Caco-2 (cell line): ENCODE measurements at regions not wholly inside any gene's neighbourhood (a gene's known extent, or its start where the extent isn't known, plus 50 kb on each side); places are given as distances from the start of the nearest gene placed in this dataset.

Experiments
- BruUV-seq: library from RNA; stranded (reverse); fragments of 400-500 nt; replicated peaks from 2 replicates; lab custom pipeline; 2021; lab: Mats Ljungman, UMichigan
- CTCF ChIA-PET: fragments of 300-600 bp; sonication (Branson Sonifier 250); formaldehyde crosslinking; loops from one replicate; lab custom pipeline; 2022; ENCODE audit warnings: antibody characterized with exemption; lab: Charles Lee
- POLR2A ChIA-PET: fragments of 300-600 bp; sonication (Branson Sonifier 250); formaldehyde crosslinking; loops from one replicate; lab custom pipeline; 2022; ENCODE audit warnings: antibody characterized with exemption; lab: Charles Lee
- DNase-seq, 2 experiments: peaks; one replicate each; pipeline versions ENCODE4 v3.0.0 to v3.0.0-alpha.2; 2020 to 2022
- H3K27me3 ChIP-seq: replicated peaks from 2 replicates; pipeline ENCODE4 v1.6.0; 2011; ENCODE audit warnings: low read length; ENCODE audit not compliant: control insufficient read depth, insufficient read depth
- H3K36me3 ChIP-seq: 2 replicates; pipeline ENCODE4 v1.5.1; 2011; ENCODE audit warnings: low read length; ENCODE audit not compliant: control insufficient read depth, insufficient read depth
- H3K4me1 ChIP-seq: fragments of 250-450 bp; sonication (Bioruptor Pico); 2 replicates; pipeline ENCODE4 v1.5.1; 2020; ENCODE audit warnings: mild to moderate bottlenecking
- H3K4me3 ChIP-seq: 2 replicates; pipeline ENCODE4 v1.5.1; 2011; ENCODE audit warnings: low read depth, mild to moderate bottlenecking, control low read depth, low read length
- H3K9me3 ChIP-seq: fragments of 250-450 bp; sonication (Bioruptor Pico); 2 replicates; pipeline ENCODE4 v1.5.1; 2020; ENCODE audit warnings: mild to moderate bottlenecking, moderate library complexity
- H3K27ac Mint-ChIP-seq: one replicate; pipeline ENCODE4 v1.8.0; 2022; ENCODE audit warnings: mixed read lengths; ENCODE audit not compliant: unreplicated experiment
- H3K27me3 Mint-ChIP-seq: one replicate; pipeline ENCODE4 v1.8.0; 2022; ENCODE audit warnings: mixed read lengths; ENCODE audit not compliant: insufficient read depth, unreplicated experiment
- H3K36me3 Mint-ChIP-seq: one replicate; pipeline ENCODE4 v1.8.0; 2022; ENCODE audit warnings: mild to moderate bottlenecking, mixed read lengths; ENCODE audit not compliant: insufficient read depth, unreplicated experiment
- H3K4me1 Mint-ChIP-seq: one replicate; pipeline ENCODE4 v1.8.0; 2022; ENCODE audit warnings: low read depth, mixed read lengths; ENCODE audit not compliant: unreplicated experiment
- H3K4me3 Mint-ChIP-seq: one replicate; pipeline ENCODE4 v1.8.0; 2022; ENCODE audit warnings: mild to moderate bottlenecking, moderate library complexity, mixed read lengths; ENCODE audit not compliant: unreplicated experiment
- H3K9me3 Mint-ChIP-seq: one replicate; pipeline ENCODE4 v1.8.0; 2022; ENCODE audit warnings: mixed read lengths; ENCODE audit not compliant: unreplicated experiment
- CTCF ChIP-seq, 2 experiments: fragments of 200-600 bp in 1 of 2; IDR thresholded peaks; 1 replicate in 1 of 2; 2 replicates in 1 of 2; pipeline versions ENCODE4 v1.5.1 to v1.8.0; 2011 to 2022; ENCODE audit warnings: antibody characterized with exemption in 1 of 2, control low read depth in 1 of 2, inconsistent platforms in 1 of 2, low read depth in 1 of 2, low read length in 1 of 2, mild to moderate bottlenecking in 1 of 2, moderate library complexity in 1 of 2; ENCODE audit not compliant: insufficient read depth in 1 of 2, severe bottlenecking in 1 of 2, unreplicated experiment in 1 of 2
- intact Hi-C: fragments of 100-400 bp; cut with micrococcal nuclease; formaldehyde crosslinking; loops from one replicate; pipeline ENCODE4 v1.10.0; 2022; ENCODE audit not compliant: unreplicated experiment

- peak overlapping the region; percentile 99 for H3K4me3 Mint-ChIP-seq
- BruUV-seq, result TSS peak; percentile 79
- H3K36me3 ChIP-seq, result no peaks in the 10 kb centered on the region
- POLR2A ChIA-PET, result interaction anchor here (0.6 to 2.4 kb wide), 7 partner anchors 30 to 412 kb away, joined by 4 to 39 read pairs (median 5); partner anchors contain the start of genes EIF4G2 and ZBED5
- H3K36me3 Mint-ChIP-seq, result peaks cover 12% of the 10 kb centered on the region
- H3K4me1 ChIP-seq, result peaks cover 28% of the 10 kb centered on the region
- no peaks in the 10 kb centered on the region for H3K27me3 Mint-ChIP-seq
- H3K4me3 ChIP-seq, result peak overlapping the region; percentile 75
- TF ChIP-seq CTCF (IDR thresholded peaks at IDR 0.05; ENCODE audit: insufficient read depth in 1 of 2, low read depth in 1 of 2, low read length in 1 of 2, severe bottlenecking in 1 of 2, unreplicated experiment in 1 of 2), result peak in 1 of 2 experiments; percentile 13
- H3K9me3 ChIP-seq, result no peaks in the 10 kb centered on the region
- DNase-seq, result no peak
- no peaks in the 10 kb centered on the region for H3K27me3 ChIP-seq
- CTCF ChIA-PET, result interaction anchor here (0.6 to 1.9 kb wide), 7 partner anchors 24 to 138 kb away, joined by 3 to 12 read pairs (median 5); no protein-coding TSS in a partner anchor
- peak overlapping the region; percentile 98 for H3K27ac Mint-ChIP-seq
- H3K4me1 Mint-ChIP-seq, result peaks cover 35% of the 10 kb centered on the region
- no peaks in the 10 kb centered on the region for H3K9me3 Mint-ChIP-seq
- intact Hi-C loops, result loop anchor here (2.0 to 10.0 kb wide), 5 partner anchors 52 to 524 kb away; partner anchors contain the start of gene EIF4G2
These were observed 72.5 kb upstream of the ZBED5 start for GRCh38 chr11:10930224-10930971.

GRCh38 chr11:10927538-10927937 is 69.7 kb upstream of the ZBED5 start:
- no peak for TF ChIP-seq CTCF (IDR thresholded peaks at IDR 0.05; ENCODE audit: insufficient read depth in 1 of 2, low read depth in 1 of 2, low read length in 1 of 2, severe bottlenecking in 1 of 2, unreplicated experiment in 1 of 2)
- Mint-ChIP-seq H3K4me1 (peaks cover 29% of the 10 kb centered on the region), H3K27ac (no peak overlapping the region), H3K36me3 (peaks cover 7% of the 10 kb centered on the region), H3K27me3 (no peaks in the 10 kb centered on the region), H3K4me3 (no peak overlapping the region), H3K9me3 (no peaks in the 10 kb centered on the region)
- CTCF ChIA-PET, result interaction anchor here (0.9 to 1.1 kb wide), 2 partner anchors 34 to 83 kb away, joined by 3 read pairs; no protein-coding TSS in a partner anchor
- no peak overlapping the region for H3K4me3 ChIP-seq
- POLR2A ChIA-PET, result interaction anchor here (1.1 kb wide), 1 partner anchor 118 kb away, joined by 9 read pairs; the partner anchor contains the start of gene EIF4G2
- H3K9me3 ChIP-seq, result no peaks in the 10 kb centered on the region
- H3K4me1 ChIP-seq, result peaks cover 31% of the 10 kb centered on the region
- H3K36me3 ChIP-seq, result no peaks in the 10 kb centered on the region
- BruUV-seq, result no TSS peak
- intact Hi-C loops, result no loop called here
- DNase-seq, result no peak
- no peaks in the 10 kb centered on the region for H3K27me3 ChIP-seq

GRCh38 chr11:10926801-10927211 is 69.0 kb upstream of the ZBED5 start:
- no peak for DNase-seq
- no TSS peak for BruUV-seq
- Histone ChIP-seq H3K36me3 (no peaks in the 10 kb centered on the region), H3K4me1 (peaks cover 31% of the 10 kb centered on the region), H3K4me3 (no peak overlapping the region), H3K9me3 (no peaks in the 10 kb centered on the region), H3K27me3 (no peaks in the 10 kb centered on the region)
- H3K27ac Mint-ChIP-seq, result no peak overlapping the region
- no peak overlapping the region for H3K4me3 Mint-ChIP-seq
- no peaks in the 10 kb centered on the region for H3K27me3 Mint-ChIP-seq
- peaks cover 7% of the 10 kb centered on the region for H3K36me3 Mint-ChIP-seq
- H3K9me3 Mint-ChIP-seq, result no peaks in the 10 kb centered on the region
- ChIA-PET POLR2A (no interaction called here), CTCF (interaction anchor here (1.1 to 1.4 kb wide), 2 partner anchors 33 to 156 kb away, joined by 3 read pairs; no protein-coding TSS in a partner anchor)
- no peak for TF ChIP-seq CTCF (IDR thresholded peaks at IDR 0.05; ENCODE audit: insufficient read depth in 1 of 2, low read depth in 1 of 2, low read length in 1 of 2, severe bottlenecking in 1 of 2, unreplicated experiment in 1 of 2)
- H3K4me1 Mint-ChIP-seq, result peaks cover 26% of the 10 kb centered on the region
- intact Hi-C loops, result no loop called here
